ENCODE measurements at regions not wholly inside any gene's neighbourhood (a gene's known extent, or its start where the extent isn't known, plus 50 kb on each side); places are given as distances from the start of the nearest gene placed in this dataset.

DNA sequence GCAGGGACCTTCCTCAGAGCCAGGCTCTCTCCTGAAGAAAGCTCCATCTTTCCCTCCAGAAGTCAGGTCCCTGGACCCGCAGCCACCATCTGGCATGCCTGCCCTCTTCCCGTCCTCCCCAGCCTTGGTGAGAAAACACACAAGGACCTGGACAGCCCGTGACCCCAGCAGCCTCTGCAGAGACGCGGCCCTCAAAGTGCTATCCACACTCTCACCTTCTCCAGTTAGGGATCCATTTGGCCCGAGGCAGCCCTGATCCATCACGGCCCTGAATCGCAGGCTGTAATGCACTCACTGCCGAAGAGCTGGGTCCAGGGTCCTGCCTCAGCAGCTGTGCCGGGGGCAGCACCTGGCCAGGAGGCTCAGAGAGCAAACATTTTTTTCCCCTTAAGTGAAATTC lies 185.1 kb downstream of the OLFM1 start:
- no peak for TF ChIP-seq EZH2 (IDR thresholded peaks at IDR 0.05; ENCODE audit: low read length, missing control alignments)
- TF ChIP-seq, protein P1, sequence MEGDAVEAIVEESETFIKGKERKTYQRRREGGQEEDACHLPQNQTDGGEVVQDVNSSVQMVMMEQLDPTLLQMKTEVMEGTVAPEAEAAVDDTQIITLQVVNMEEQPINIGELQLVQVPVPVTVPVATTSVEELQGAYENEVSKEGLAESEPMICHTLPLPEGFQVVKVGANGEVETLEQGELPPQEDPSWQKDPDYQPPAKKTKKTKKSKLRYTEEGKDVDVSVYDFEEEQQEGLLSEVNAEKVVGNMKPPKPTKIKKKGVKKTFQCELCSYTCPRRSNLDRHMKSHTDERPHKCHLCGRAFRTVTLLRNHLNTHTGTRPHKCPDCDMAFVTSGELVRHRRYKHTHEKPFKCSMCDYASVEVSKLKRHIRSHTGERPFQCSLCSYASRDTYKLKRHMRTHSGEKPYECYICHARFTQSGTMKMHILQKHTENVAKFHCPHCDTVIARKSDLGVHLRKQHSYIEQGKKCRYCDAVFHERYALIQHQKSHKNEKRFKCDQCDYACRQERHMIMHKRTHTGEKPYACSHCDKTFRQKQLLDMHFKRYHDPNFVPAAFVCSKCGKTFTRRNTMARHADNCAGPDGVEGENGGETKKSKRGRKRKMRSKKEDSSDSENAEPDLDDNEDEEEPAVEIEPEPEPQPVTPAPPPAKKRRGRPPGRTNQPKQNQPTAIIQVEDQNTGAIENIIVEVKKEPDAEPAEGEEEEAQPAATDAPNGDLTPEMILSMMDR (conservative IDR thresholded peaks at IDR 0.05 in 1 of 2, IDR thresholded peaks at IDR 0.05 in 1 of 2; ENCODE audit: low read depth in 1 of 2, low read length in 2 of 2) = no peak
